ENCODE measurements at regions not wholly inside any gene's neighbourhood (a gene's known extent, or its start where the extent isn't known, plus 50 kb on each side); places are given as distances from the start of the nearest gene placed in this dataset.

- no peak for TF ChIP-seq GATA3 (IDR thresholded peaks at IDR 0.05; ENCODE audit: low read depth, low read length)
- no peak for TF ChIP-seq GATA2 (IDR thresholded peaks at IDR 0.05; ENCODE audit: low read depth, low read length)
These were observed 153.7 kb downstream of the AACS start for GRCh38 chr12:125218952-125219351.

All from SH-SY5Y (cell line).